GM12892 (cell line): ENCODE measurements at regions not wholly inside any gene's neighbourhood (a gene's known extent, or its start where the extent isn't known, plus 50 kb on each side); places are given as distances from the start of the nearest gene placed in this dataset.

Experiments
- POLR2A ChIP-seq: IDR thresholded peaks from 2 replicates; pipeline ENCODE4 v1.6.1; 2011; ENCODE audit warnings: low read depth, low read length, control low read depth
- POLR2AphosphoS5 ChIP-seq: IDR thresholded peaks from 2 replicates; pipeline ENCODE4 v1.6.1; 2011; ENCODE audit warnings: low read depth, low read length, control low read depth
- TAF1 ChIP-seq: IDR thresholded peaks from 2 replicates; pipeline ENCODE4 v1.6.1; 2011; ENCODE audit warnings: low read depth, mild to moderate bottlenecking, control low read depth, low read length, borderline replicate concordance

GRCh38 chr4:104763554-104764222 is 269.0 kb upstream of the CXXC4 start:
- TF ChIP-seq POLR2AphosphoS5 (no peak), POLR2A (no peak), TAF1 (no peak)
